ENCODE measurements at regions not wholly inside any gene's neighbourhood (a gene's known extent, or its start where the extent isn't known, plus 50 kb on each side); places are given as distances from the start of the nearest gene placed in this dataset.

DNA sequence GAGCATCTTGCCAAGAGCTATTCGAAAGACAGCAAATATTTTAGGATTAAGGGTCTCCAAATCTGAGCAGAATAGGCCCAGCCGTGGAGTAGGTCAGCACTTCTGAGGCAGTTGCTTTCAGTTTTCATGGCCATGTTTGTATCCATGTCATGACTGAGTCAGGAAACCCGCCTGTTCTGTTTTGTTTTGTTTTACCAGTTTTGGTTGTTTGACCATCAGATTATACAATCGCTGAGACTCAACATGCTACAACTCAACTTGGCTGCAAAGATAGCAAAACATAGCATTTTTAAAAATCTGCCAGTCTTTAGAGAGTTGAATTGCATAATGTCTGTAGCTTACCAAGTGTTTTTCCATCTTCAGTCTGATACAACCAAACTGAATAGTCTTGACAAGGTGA is 185.1 kb upstream of the ZNF462 start:
- WGBS, result 75% methylated on average over 4 of the region's 4 CpGs
- intact Hi-C loops (cut with DNase I), result no loop called here
- TF ChIP-seq, protein P1, sequence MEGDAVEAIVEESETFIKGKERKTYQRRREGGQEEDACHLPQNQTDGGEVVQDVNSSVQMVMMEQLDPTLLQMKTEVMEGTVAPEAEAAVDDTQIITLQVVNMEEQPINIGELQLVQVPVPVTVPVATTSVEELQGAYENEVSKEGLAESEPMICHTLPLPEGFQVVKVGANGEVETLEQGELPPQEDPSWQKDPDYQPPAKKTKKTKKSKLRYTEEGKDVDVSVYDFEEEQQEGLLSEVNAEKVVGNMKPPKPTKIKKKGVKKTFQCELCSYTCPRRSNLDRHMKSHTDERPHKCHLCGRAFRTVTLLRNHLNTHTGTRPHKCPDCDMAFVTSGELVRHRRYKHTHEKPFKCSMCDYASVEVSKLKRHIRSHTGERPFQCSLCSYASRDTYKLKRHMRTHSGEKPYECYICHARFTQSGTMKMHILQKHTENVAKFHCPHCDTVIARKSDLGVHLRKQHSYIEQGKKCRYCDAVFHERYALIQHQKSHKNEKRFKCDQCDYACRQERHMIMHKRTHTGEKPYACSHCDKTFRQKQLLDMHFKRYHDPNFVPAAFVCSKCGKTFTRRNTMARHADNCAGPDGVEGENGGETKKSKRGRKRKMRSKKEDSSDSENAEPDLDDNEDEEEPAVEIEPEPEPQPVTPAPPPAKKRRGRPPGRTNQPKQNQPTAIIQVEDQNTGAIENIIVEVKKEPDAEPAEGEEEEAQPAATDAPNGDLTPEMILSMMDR (IDR thresholded peaks at IDR 0.05), result no peak
- TF ChIP-seq POLR2A (IDR thresholded peaks at IDR 0.05), result no peak
- TF ChIP-seq POLR2AphosphoS5 (IDR thresholded peaks at IDR 0.05), result no peak
- no peak overlapping the region for H3K27ac ChIP-seq
- no peaks in the 10 kb centered on the region for H3K9me3 ChIP-seq
- no peaks in the 10 kb centered on the region for H3K4me1 ChIP-seq (replicated peaks)
- DNase-seq (ENCODE audit: low spot score), result no peak
- H3K27me3 ChIP-seq (replicated peaks; ENCODE audit: insufficient read depth), result no peaks in the 10 kb centered on the region
- no peaks in the 10 kb centered on the region for H3K36me3 ChIP-seq
- H3K4me3 ChIP-seq, result no peak overlapping the region

DNA sequence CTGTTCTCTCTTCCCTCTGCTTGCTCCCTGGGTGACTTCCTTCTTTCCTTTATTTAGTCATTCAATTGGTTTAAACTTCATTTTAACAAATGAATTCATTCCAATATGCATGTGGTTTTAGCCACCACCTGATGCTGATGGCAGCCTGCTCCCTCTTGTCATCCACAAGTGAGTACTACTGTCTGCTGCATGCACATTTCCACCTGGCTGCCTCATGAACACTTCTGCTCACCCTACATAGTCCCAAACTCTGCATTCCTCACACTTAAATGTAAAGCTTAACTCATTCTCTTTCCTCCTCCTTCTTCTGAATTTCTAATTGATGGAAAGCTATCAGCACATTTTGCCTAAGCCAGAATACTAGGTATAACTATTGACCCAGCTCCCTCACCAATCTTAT is 184.7 kb upstream of the ZNF462 start:
- no peak for DNase-seq (ENCODE audit: low spot score)
- no peaks in the 10 kb centered on the region for H3K27me3 ChIP-seq (replicated peaks; ENCODE audit: insufficient read depth)
- H3K27ac ChIP-seq, result no peak overlapping the region
- intact Hi-C loops (cut with DNase I), result no loop called here
- H3K4me1 ChIP-seq (replicated peaks), result no peaks in the 10 kb centered on the region
- H3K36me3 ChIP-seq, result no peaks in the 10 kb centered on the region
- H3K4me3 ChIP-seq, result no peak overlapping the region
- TF ChIP-seq, protein P1 (IDR thresholded peaks at IDR 0.05), result no peak
- TF ChIP-seq POLR2A (IDR thresholded peaks at IDR 0.05) (no peak), POLR2AphosphoS5 (IDR thresholded peaks at IDR 0.05) (no peak)
- H3K9me3 ChIP-seq, result no peaks in the 10 kb centered on the region

DNA sequence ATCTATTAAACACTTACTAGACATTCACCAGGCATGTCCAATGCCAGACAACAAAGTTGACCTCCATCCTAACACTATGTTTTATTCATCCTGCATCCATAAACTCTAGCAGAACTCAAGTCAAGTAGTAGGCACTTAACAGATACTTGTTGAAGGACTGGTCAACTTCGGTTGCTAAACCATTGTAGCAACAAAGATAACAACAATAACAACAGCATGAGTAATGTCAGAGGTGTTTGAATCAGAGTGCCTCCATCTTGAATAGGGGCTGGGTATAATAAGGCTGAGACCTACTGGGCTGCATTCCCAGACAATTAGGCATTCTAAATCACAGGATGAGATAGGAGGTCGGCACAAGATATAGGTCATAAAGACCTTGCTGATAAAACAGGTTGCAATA is 180.5 kb upstream of the ZNF462 start:
- Histone ChIP-seq H3K36me3 (no peaks in the 10 kb centered on the region), H3K27me3 (replicated peaks; ENCODE audit: insufficient read depth) (no peaks in the 10 kb centered on the region), H3K27ac (no peak overlapping the region), H3K9me3 (no peaks in the 10 kb centered on the region), H3K4me1 (replicated peaks) (no peaks in the 10 kb centered on the region), H3K4me3 (no peak overlapping the region)
- WGBS, result 42% methylated on average over 2 of the region's 2 CpGs
- DNase-seq (ENCODE audit: low spot score), result no peak
- intact Hi-C loops (cut with DNase I), result no loop called here
- TF ChIP-seq, protein P1 (IDR thresholded peaks at IDR 0.05), result no peak
- no peak for TF ChIP-seq POLR2AphosphoS5 (IDR thresholded peaks at IDR 0.05)
- no peak for TF ChIP-seq POLR2A (IDR thresholded peaks at IDR 0.05)

DNA sequence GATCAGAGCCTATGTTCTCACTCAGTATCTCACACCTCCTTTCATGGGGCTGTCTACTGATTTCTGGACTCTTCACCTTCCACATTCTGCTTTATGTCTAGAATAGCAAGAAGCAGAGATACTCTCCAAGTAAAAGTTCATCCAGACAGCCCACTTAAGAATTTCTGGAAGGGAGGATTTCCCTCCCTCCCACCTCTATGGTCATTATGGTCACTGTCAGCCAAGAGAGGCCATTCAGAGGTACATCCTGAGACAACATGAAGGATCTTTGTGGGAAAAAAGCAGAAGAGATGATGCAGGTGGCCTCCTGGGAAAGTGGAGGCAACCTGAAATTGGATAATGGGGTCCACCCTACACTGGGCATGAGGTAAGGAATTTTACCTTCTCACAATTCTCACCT is 179.5 kb upstream of the ZNF462 start:
- no peaks in the 10 kb centered on the region for H3K27me3 ChIP-seq (replicated peaks; ENCODE audit: insufficient read depth)
- H3K36me3 ChIP-seq, result no peaks in the 10 kb centered on the region
- H3K4me1 ChIP-seq (replicated peaks), result no peaks in the 10 kb centered on the region
- no peak overlapping the region for H3K27ac ChIP-seq
- TF ChIP-seq, protein P1 (IDR thresholded peaks at IDR 0.05), result no peak
- TF ChIP-seq POLR2A (IDR thresholded peaks at IDR 0.05), result no peak
- no peak for TF ChIP-seq POLR2AphosphoS5 (IDR thresholded peaks at IDR 0.05)
- H3K4me3 ChIP-seq, result no peak overlapping the region
- DNase-seq (ENCODE audit: low spot score), result no peak
- intact Hi-C loops (cut with DNase I), result no loop called here
- no peaks in the 10 kb centered on the region for H3K9me3 ChIP-seq

DNA sequence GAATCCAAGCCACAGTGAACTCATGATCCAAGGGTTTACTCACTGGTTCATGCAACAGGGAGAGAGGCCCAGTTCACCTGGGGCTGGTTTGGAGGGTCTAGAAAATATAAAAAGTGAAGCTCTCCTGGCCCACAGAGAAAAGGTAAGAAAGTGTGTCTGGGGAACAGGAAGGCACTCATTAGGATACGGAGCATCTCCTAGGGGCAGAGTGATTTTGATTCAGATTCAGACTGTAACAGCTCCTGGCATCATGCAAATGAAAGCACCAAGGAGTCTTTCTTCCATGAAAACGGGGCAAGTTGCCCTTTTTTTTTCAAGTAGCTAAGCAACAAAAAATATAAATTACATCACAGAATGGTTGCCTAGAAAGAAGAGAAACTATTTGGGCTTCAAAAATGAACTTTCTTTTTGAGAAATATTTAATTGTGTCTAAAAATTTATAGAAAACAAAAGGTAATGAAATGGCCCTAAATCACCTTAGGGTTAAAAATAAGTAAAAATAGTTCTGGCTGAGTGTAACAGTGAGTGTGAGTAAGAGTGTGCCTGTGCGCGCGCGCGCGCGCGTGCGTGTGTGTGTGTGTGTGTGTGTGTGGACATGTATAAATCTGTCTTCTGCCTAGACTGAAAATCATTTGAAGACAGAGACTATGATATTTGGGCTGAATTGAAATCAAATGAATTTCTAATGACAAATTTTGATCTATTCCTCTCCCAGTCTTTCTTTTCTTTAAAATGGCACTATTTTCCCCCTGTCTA is 177.8 kb upstream of the ZNF462 start:
- WGBS, result 78% methylated on average over 11 of the region's 11 CpGs
- DNase-seq (ENCODE audit: low spot score), result no peak
- intact Hi-C loops (cut with DNase I), result no loop called here
- Histone ChIP-seq H3K27me3 (replicated peaks; ENCODE audit: insufficient read depth) (no peaks in the 10 kb centered on the region), H3K36me3 (no peaks in the 10 kb centered on the region), H3K27ac (no peak overlapping the region), H3K9me3 (no peaks in the 10 kb centered on the region), H3K4me3 (no peak overlapping the region), H3K4me1 (replicated peaks) (no peaks in the 10 kb centered on the region)
- TF ChIP-seq, protein P1 (IDR thresholded peaks at IDR 0.05), result no peak
- TF ChIP-seq POLR2A (IDR thresholded peaks at IDR 0.05) (no peak), POLR2AphosphoS5 (IDR thresholded peaks at IDR 0.05) (no peak)
